CD4-positive, alpha-beta memory T cell (primary cell): ENCODE measurements at regions not wholly inside any gene's neighbourhood (a gene's known extent, or its start where the extent isn't known, plus 50 kb on each side); places are given as distances from the start of the nearest gene placed in this dataset.

Experiments
- CTCF ChIA-PET: fragments of 350-600 bp; sonication (Branson Sonifier 250); formaldehyde crosslinking; loops from one replicate; lab custom pipeline; 2021; ENCODE audit warnings: inconsistent platforms; ENCODE audit not compliant: partially characterized antibody; lab: Charles Lee
- POLR2A ChIA-PET: fragments of 350-600 bp; sonication (Branson Sonifier 250); formaldehyde crosslinking; loops from one replicate; lab custom pipeline; 2021; ENCODE audit not compliant: partially characterized antibody; lab: Charles Lee
- DNase-seq, 5 donors: peaks; one replicate each; pipeline versions ENCODE4 v3.0.0 to v3.0.0-alpha.2; 2020 to 2022; ENCODE audit warnings: mixed read lengths in 1 of 5
- H3K27ac ChIP-seq: one replicate; pipeline ENCODE4 v1.7.0; 2013; ENCODE audit warnings: low read depth, low read length
- H3K27me3 ChIP-seq: 2 replicates; pipeline ENCODE4 v1.7.0; 2013; ENCODE audit warnings: mild to moderate bottlenecking, low read length, moderate library complexity; ENCODE audit not compliant: insufficient read depth
- H3K36me3 ChIP-seq: 2 replicates; pipeline ENCODE4 v1.7.0; 2013; ENCODE audit warnings: mild to moderate bottlenecking, low read length, moderate library complexity; ENCODE audit not compliant: insufficient read depth
- H3K4me1 ChIP-seq: 2 replicates; pipeline ENCODE4 v1.7.0; 2013; ENCODE audit warnings: mild to moderate bottlenecking, low read length, moderate library complexity; ENCODE audit not compliant: insufficient read depth
- H3K4me3 ChIP-seq, 2 donors: one replicate each; pipeline ENCODE4 v1.7.0; 2013; ENCODE audit warnings: low read length in 2 of 2, mild to moderate bottlenecking in 1 of 2
- H3K9me3 ChIP-seq, 2 donors: one replicate each; pipeline ENCODE4 v1.7.0; 2013; ENCODE audit warnings: low read length in 2 of 2, control low read depth in 1 of 2; ENCODE audit not compliant: control insufficient read depth in 1 of 2
- H3K27ac Mint-ChIP-seq, 7 donors: one replicate each; pipeline ENCODE4 v1.8.0; 2020 to 2021; ENCODE audit warnings: mixed read lengths in 7 of 7, mild to moderate bottlenecking in 6 of 7, inconsistent platforms in 3 of 7, moderate library complexity in 3 of 7
- H3K27me3 Mint-ChIP-seq, 2 donors: one replicate each; pipeline ENCODE4 v1.8.0; 2020 to 2021; ENCODE audit warnings: mixed read lengths in 2 of 2
- H3K36me3 Mint-ChIP-seq, 2 donors: one replicate each; pipeline ENCODE4 v1.8.0; 2020 to 2021; ENCODE audit warnings: mixed read lengths in 2 of 2, inconsistent platforms in 1 of 2, mild to moderate bottlenecking in 1 of 2
- H3K4me1 Mint-ChIP-seq, 4 donors: one replicate each; pipeline ENCODE4 v1.8.0; 2020 to 2021; ENCODE audit warnings: mixed read lengths in 4 of 4, mild to moderate bottlenecking in 1 of 4
- H3K4me3 Mint-ChIP-seq, 8 donors: one replicate each; pipeline ENCODE4 v1.8.0; 2020 to 2021; ENCODE audit warnings: mixed read lengths in 8 of 8, mild to moderate bottlenecking in 7 of 8, moderate library complexity in 6 of 8, inconsistent platforms in 3 of 8
- H3K9me3 Mint-ChIP-seq, 8 donors: one replicate each; pipeline ENCODE4 v1.8.0; 2020 to 2021; ENCODE audit warnings: mixed read lengths in 8 of 8, mild to moderate bottlenecking in 5 of 8, inconsistent platforms in 3 of 8, moderate library complexity in 1 of 8
- intact Hi-C: fragments of 100-400 bp; cut with micrococcal nuclease; formaldehyde crosslinking; loops from one replicate; pipeline ENCODE4 v1.15.1; 2023

- ChIA-PET POLR2A (no interaction called here), CTCF (no interaction called here)
- Histone ChIP-seq H3K4me3 (no peak overlapping the region), H3K4me1 (no peaks in the 10 kb centered on the region), H3K36me3 (no peaks in the 10 kb centered on the region), H3K9me3 (no peaks in the 10 kb centered on the region), H3K27ac (no peak overlapping the region), H3K27me3 (no peaks in the 10 kb centered on the region)
- no peak overlapping the region for H3K4me3 Mint-ChIP-seq
- H3K9me3 Mint-ChIP-seq: peaks cover 0 to 7% (median 4%) of the 10 kb centered on the region in 8 donors
- DNase-seq: no peak
- intact Hi-C loops: no loop called here
- H3K27me3 Mint-ChIP-seq: no peaks in the 10 kb centered on the region
- no peak overlapping the region for H3K27ac Mint-ChIP-seq
- H3K36me3 Mint-ChIP-seq: no peaks in the 10 kb centered on the region
- no peaks in the 10 kb centered on the region for H3K4me1 Mint-ChIP-seq
Measured at GRCh38 chr10:64484811-64485330, 963.7 kb downstream of the REEP3 start.

- no peak for DNase-seq
- no peaks in the 10 kb centered on the region for H3K36me3 Mint-ChIP-seq
- no peak overlapping the region for H3K4me3 ChIP-seq
- H3K4me3 Mint-ChIP-seq: no peak overlapping the region
- H3K27me3 Mint-ChIP-seq: no peaks in the 10 kb centered on the region
- H3K27ac Mint-ChIP-seq: no peak overlapping the region
- H3K4me1 Mint-ChIP-seq: no peaks in the 10 kb centered on the region
- H3K4me1 ChIP-seq: no peaks in the 10 kb centered on the region
- no peaks in the 10 kb centered on the region for H3K9me3 ChIP-seq
- H3K27me3 ChIP-seq: no peaks in the 10 kb centered on the region
- ChIA-PET POLR2A (no interaction called here), CTCF (no interaction called here)
- intact Hi-C loops: no loop called here
- H3K9me3 Mint-ChIP-seq: peaks cover 0 to 7% (median 3%) of the 10 kb centered on the region in 8 donors
- H3K36me3 ChIP-seq: no peaks in the 10 kb centered on the region
- no peak overlapping the region for H3K27ac ChIP-seq
Measured at GRCh38 chr10:64486149-64486548, 964.9 kb downstream of the REEP3 start.

- Mint-ChIP-seq H3K4me1 (no peaks in the 10 kb centered on the region), H3K36me3 (no peaks in the 10 kb centered on the region), H3K9me3 (peaks cover 0 to 7% (median 3%) of the 10 kb centered on the region in 8 donors), H3K27me3 (no peaks in the 10 kb centered on the region), H3K4me3 (no peak overlapping the region), H3K27ac (no peak overlapping the region)
- H3K36me3 ChIP-seq: no peaks in the 10 kb centered on the region
- no peak overlapping the region for H3K27ac ChIP-seq
- no peak for DNase-seq
- intact Hi-C loops: no loop called here
- no peaks in the 10 kb centered on the region for H3K9me3 ChIP-seq
- no peak overlapping the region for H3K4me3 ChIP-seq
- no peaks in the 10 kb centered on the region for H3K27me3 ChIP-seq
- CTCF ChIA-PET: no interaction called here
- H3K4me1 ChIP-seq: no peaks in the 10 kb centered on the region
- POLR2A ChIA-PET: no interaction called here
Measured at GRCh38 chr10:64486901-64487300, 965.7 kb downstream of the REEP3 start.

GRCh38 chr10:64494901-64495300 lies 973.7 kb downstream of the REEP3 start:
- no peak for DNase-seq
- Mint-ChIP-seq H3K27me3 (no peaks in the 10 kb centered on the region), H3K27ac (no peak overlapping the region), H3K9me3 (peaks cover 0 to 19% (median 7%) of the 10 kb centered on the region in 8 donors), H3K4me1 (no peaks in the 10 kb centered on the region), H3K36me3 (no peaks in the 10 kb centered on the region), H3K4me3 (no peak overlapping the region)
- H3K27me3 ChIP-seq: no peaks in the 10 kb centered on the region
- H3K36me3 ChIP-seq: no peaks in the 10 kb centered on the region
- no peak overlapping the region for H3K27ac ChIP-seq
- H3K4me1 ChIP-seq: no peaks in the 10 kb centered on the region
- ChIA-PET CTCF (no interaction called here), POLR2A (no interaction called here)
- intact Hi-C loops: no loop called here
- H3K9me3 ChIP-seq: no peaks in the 10 kb centered on the region
- no peak overlapping the region for H3K4me3 ChIP-seq

- POLR2A ChIA-PET: no interaction called here
- DNase-seq: no peak
- H3K27me3 Mint-ChIP-seq: no peaks in the 10 kb centered on the region
- Histone ChIP-seq H3K27ac (no peak overlapping the region), H3K36me3 (no peaks in the 10 kb centered on the region), H3K27me3 (no peaks in the 10 kb centered on the region), H3K4me1 (no peaks in the 10 kb centered on the region), H3K4me3 (no peak overlapping the region), H3K9me3 (no peaks in the 10 kb centered on the region)
- no peaks in the 10 kb centered on the region for H3K4me1 Mint-ChIP-seq
- H3K36me3 Mint-ChIP-seq: no peaks in the 10 kb centered on the region
- CTCF ChIA-PET: no interaction called here
- intact Hi-C loops: no loop called here
- H3K4me3 Mint-ChIP-seq: no peak overlapping the region
- H3K9me3 Mint-ChIP-seq: peaks cover 1 to 19% (median 9%) of the 10 kb centered on the region in 8 donors
- H3K27ac Mint-ChIP-seq: no peak overlapping the region
Measured at GRCh38 chr10:64497306-64497705, 976.1 kb downstream of the REEP3 start.

GRCh38 chr10:64501807-64502206 lies 980.6 kb downstream of the REEP3 start:
- intact Hi-C loops: no loop called here
- CTCF ChIA-PET: no interaction called here

GRCh38 chr10:64502936-64503335 lies 981.7 kb downstream of the REEP3 start:
- POLR2A ChIA-PET: no interaction called here
- Histone ChIP-seq H3K9me3 (no peaks in the 10 kb centered on the region), H3K4me3 (no peak overlapping the region), H3K36me3 (no peaks in the 10 kb centered on the region), H3K27ac (no peak overlapping the region), H3K4me1 (no peaks in the 10 kb centered on the region), H3K27me3 (no peaks in the 10 kb centered on the region)
- Mint-ChIP-seq H3K9me3 (peaks cover 0 to 11% (median 4%) of the 10 kb centered on the region in 8 donors), H3K4me1 (no peaks in the 10 kb centered on the region), H3K27me3 (no peaks in the 10 kb centered on the region), H3K4me3 (no peak overlapping the region), H3K27ac (no peak overlapping the region), H3K36me3 (no peaks in the 10 kb centered on the region)
- no peak for DNase-seq
- intact Hi-C loops: no loop called here
- CTCF ChIA-PET: no interaction called here

More at GRCh38 chr10:64501807-64502206, 980.6 kb downstream of the REEP3 start:
- POLR2A ChIA-PET: no interaction called here
- Mint-ChIP-seq H3K27ac (no peak overlapping the region), H3K36me3 (no peaks in the 10 kb centered on the region), H3K4me3 (no peak overlapping the region), H3K9me3 (peaks cover 0 to 13% (median 5%) of the 10 kb centered on the region in 8 donors), H3K4me1 (no peaks in the 10 kb centered on the region), H3K27me3 (no peaks in the 10 kb centered on the region)
- DNase-seq: no peak
- Histone ChIP-seq H3K4me1 (no peaks in the 10 kb centered on the region), H3K27me3 (no peaks in the 10 kb centered on the region), H3K36me3 (no peaks in the 10 kb centered on the region), H3K9me3 (no peaks in the 10 kb centered on the region), H3K4me3 (no peak overlapping the region), H3K27ac (no peak overlapping the region)

GRCh38 chr10:64503429-64503828 lies 982.2 kb downstream of the REEP3 start:
- H3K27ac Mint-ChIP-seq: no peak overlapping the region
- Histone ChIP-seq H3K27me3 (no peaks in the 10 kb centered on the region), H3K4me3 (no peak overlapping the region), H3K4me1 (no peaks in the 10 kb centered on the region), H3K27ac (no peak overlapping the region), H3K9me3 (no peaks in the 10 kb centered on the region), H3K36me3 (no peaks in the 10 kb centered on the region)
- ChIA-PET POLR2A (no interaction called here), CTCF (no interaction called here)
- H3K4me1 Mint-ChIP-seq: no peaks in the 10 kb centered on the region
- intact Hi-C loops: no loop called here
- peaks cover 0 to 11% (median 4%) of the 10 kb centered on the region in 8 donors for H3K9me3 Mint-ChIP-seq
- no peak for DNase-seq
- no peaks in the 10 kb centered on the region for H3K27me3 Mint-ChIP-seq
- H3K36me3 Mint-ChIP-seq: no peaks in the 10 kb centered on the region
- no peak overlapping the region for H3K4me3 Mint-ChIP-seq
